HepG2 (cell line): ENCODE measurements at regions not wholly inside any gene's neighbourhood (a gene's known extent, or its start where the extent isn't known, plus 50 kb on each side); places are given as distances from the start of the nearest gene placed in this dataset.
A peak's percentile ranks its signal among the peaks of the same experiment; 100 is the strongest.
"Not testable (repeated sequence)": the region's sequence is repeated elsewhere in the genome, so short reads cannot be mapped to it uniquely, and the experiment has no call there.

Experiments
- GATAD1 ChIP-seq: IDR thresholded peaks from 2 replicates; pipeline ENCODE4 v1.6.1; 2016; ENCODE audit warnings: missing genetic modification reagents, missing compliant biosample characterization
- HDAC1 ChIP-seq: sonication (generic); formaldehyde crosslinking; IDR thresholded peaks from 2 replicates; pipeline ENCODE4 v1.5.1; 2020; ENCODE audit warnings: mild to moderate bottlenecking, missing genetic modification reagents
- MAX ChIP-seq: IDR thresholded peaks from 2 replicates; pipeline ENCODE4 v1.6.1; 2012; ENCODE audit warnings: inconsistent platforms
- MIXL1 ChIP-seq: IDR thresholded peaks from 2 replicates; pipeline ENCODE4 v1.6.1; 2016
- NCOR1 ChIP-seq: fragments of 200-600 bp; sonication (generic); IDR thresholded peaks from 2 replicates; pipeline ENCODE4 v1.7.0; 2017; ENCODE audit warnings: antibody characterized with exemption, low read length, borderline replicate concordance
- NONO ChIP-seq, 2 experiments: fragments of 450-650 bp in 1 of 2; sonication (generic) in 1 of 2; formaldehyde crosslinking in 1 of 2; IDR thresholded peaks in 1 of 2; conservative IDR thresholded peaks in 1 of 2; 2 replicates each; pipeline versions ENCODE4 v1.6.1 to v1.8.0; 2017 to 2022; ENCODE audit warnings: mild to moderate bottlenecking in 1 of 2, missing genetic modification reagents in 1 of 2, moderate library complexity in 1 of 2
- THAP9 ChIP-seq: sonication (generic); formaldehyde crosslinking; IDR thresholded peaks from 2 replicates; pipeline ENCODE4; 2020; ENCODE audit warnings: missing genetic modification reagents, mild to moderate bottlenecking, borderline replicate concordance
- ZBTB4 ChIP-seq: sonication (generic); formaldehyde crosslinking; IDR thresholded peaks from 2 replicates; pipeline ENCODE4 v1.4.0; 2020; ENCODE audit warnings: missing genetic modification reagents, mild to moderate bottlenecking, borderline replicate concordance
- ZNF160 ChIP-seq: sonication (generic); formaldehyde crosslinking; IDR thresholded peaks from 2 replicates; pipeline ENCODE4 v1.8.0; 2022; ENCODE audit warnings: mild to moderate bottlenecking, inconsistent platforms, missing genetic modification reagents
- ZNF687 ChIP-seq: sonication (generic); formaldehyde crosslinking; IDR thresholded peaks from 2 replicates; pipeline ENCODE4 v1.5.1; 2020; ENCODE audit warnings: mild to moderate bottlenecking, missing genetic modification reagents, moderate library complexity
- ZNF770 ChIP-seq: sonication (generic); formaldehyde crosslinking; IDR thresholded peaks from 2 replicates; pipeline ENCODE4 v1.5.0; 2020; ENCODE audit warnings: mild to moderate bottlenecking, missing genetic modification reagents

GRCh38 chr11:71152312-71153004, 99.9 kb downstream of the SHANK2 start (continued):
- 0 out of 2 replicates have a peak, but pooled peaks have one; percentile 26 for TF ChIP-seq THAP9 (CRISPR knock-in tag)
- TF ChIP-seq NONO (IDR thresholded peaks at IDR 0.05), result not testable (repeated sequence)
- peak; percentile 36; the same call in 1 of the 2 replicates for TF ChIP-seq NONO (CRISPR knock-in tag; conservative IDR thresholded peaks at IDR 0.05)
- peak; percentile 25; the same call in 1 of the 2 replicates for TF ChIP-seq HDAC1 (CRISPR knock-in tag)
- peak; percentile 25; the same call in 1 of the 2 replicates for TF ChIP-seq MAX
- TF ChIP-seq ZNF770 (CRISPR knock-in tag), result 0 out of 2 replicates have a peak, but pooled peaks have one; percentile 20
- 0 out of 2 replicates have a peak, but pooled peaks have one; percentile 27 for TF ChIP-seq ZNF160 (CRISPR knock-in tag)
- TF ChIP-seq ZNF687 (CRISPR knock-in tag), result peak; percentile 87
- TF ChIP-seq GATAD1 (CRISPR knock-in tag), result 0 out of 2 replicates have a peak, but pooled peaks have one; percentile 10
- TF ChIP-seq ZBTB4 (CRISPR knock-in tag), result peak; percentile 33; the same call in 1 of the 2 replicates
- 0 out of 2 replicates have a peak, but pooled peaks have one; percentile 19 for TF ChIP-seq MIXL1 (CRISPR knock-in tag)
- peak; percentile 30; the same call in 1 of the 2 replicates for TF ChIP-seq NCOR1
